HCT116 (cell line): ENCODE measurements at regions not wholly inside any gene's neighbourhood (a gene's known extent, or its start where the extent isn't known, plus 50 kb on each side); places are given as distances from the start of the nearest gene placed in this dataset.

Experiments
- ATAC-seq: fragments of 200-7000 bp; cut with Tn5 transposase; 2 replicates; pipeline ENCODE4 v1.9.1; 2020; ENCODE audit warnings: mild to moderate bottlenecking, moderate library complexity
- BruUV-seq: library from RNA; stranded (reverse); fragments of 400-500 nt; replicated peaks from 2 replicates; lab custom pipeline; 2021; lab: Mats Ljungman, UMichigan
- CTCF ChIA-PET: fragments of 300-600 bp; sonication (Branson Sonifier 250); formaldehyde crosslinking; loops from one replicate; lab custom pipeline; 2021; ENCODE audit warnings: antibody characterized with exemption; lab: Charles Lee
- POLR2A ChIA-PET: fragments of 300-600, 350-600 bp; sonication (Branson Sonifier 250); formaldehyde crosslinking; loops from one replicate; lab custom pipeline; 2021; ENCODE audit warnings: antibody characterized with exemption; lab: Charles Lee
- RAD21 ChIA-PET, 2 experiments: fragments of 300-600 bp; sonication (Branson Sonifier 250); formaldehyde crosslinking; loops; one replicate each; lab custom pipeline; 2023; ENCODE audit warnings: low total read pairs in 2 of 2; ENCODE audit not compliant: uncharacterized antibody in 2 of 2, unreplicated experiment in 2 of 2, low non-redundant PET in 1 of 2; lab: Charles Lee
- DNase-seq: peaks from one replicate; pipeline ENCODE4 v3.0.0-alpha.2; 2010; ENCODE audit warnings: low read depth, low spot score
- H2AFZ ChIP-seq: fragments of 200-600 bp; shearing (Covaris generic), sonication (generic); 2 replicates; pipeline ENCODE4 v1.6.1; 2017; ENCODE audit warnings: low read depth, mixed run types, mixed read lengths, antibody characterized with exemption, low read length; ENCODE audit not compliant: poor library complexity, severe bottlenecking
- H3K27ac ChIP-seq: 2 replicates; pipeline ENCODE4 v1.5.1; 2012; ENCODE audit warnings: low read depth, low read length
- H3K27me3 ChIP-seq: fragments of 200-600 bp; sonication (generic); 2 replicates; pipeline ENCODE4 v1.6.1; 2016; ENCODE audit warnings: mixed run types, low read length, mixed read lengths; ENCODE audit not compliant: insufficient read depth
- H3K36me3 ChIP-seq, 2 experiments: fragments of 200-500 bp in 1 of 2; fragments of 200-600 bp in 1 of 2; sonication (Bioruptor generic) in 1 of 2; sonication (generic) in 1 of 2; 2 replicates each; pipeline versions ENCODE4 v1.5.1 to v1.6.1; 2014 to 2016; ENCODE audit warnings: low read length in 2 of 2, inconsistent platforms in 1 of 2, mixed read lengths in 1 of 2, mixed run types in 1 of 2; ENCODE audit not compliant: insufficient read depth in 2 of 2, control insufficient read depth in 1 of 2
- H3K4me1 ChIP-seq, 2 experiments: fragments of 200-600 bp in 1 of 2; sonication (generic) in 1 of 2; 2 replicates each; pipeline versions ENCODE4 v1.5.1 to v1.6.1; 2012 to 2017; ENCODE audit warnings: low read length in 2 of 2, inconsistent platforms in 1 of 2, mild to moderate bottlenecking in 1 of 2, mixed read lengths in 1 of 2, mixed run types in 1 of 2, moderate library complexity in 1 of 2; ENCODE audit not compliant: insufficient read depth in 2 of 2, control insufficient read depth in 1 of 2
- H3K4me2 ChIP-seq: fragments of 200-600 bp; sonication (generic); 2 replicates; pipeline ENCODE4 v1.6.1; 2017; ENCODE audit warnings: mixed run types, low read length, mixed read lengths
- H3K4me3 ChIP-seq, 2 experiments: fragments of 200-600 bp in 1 of 2; sonication (generic) in 1 of 2; replicated peaks in 1 of 2; 2 replicates each; pipeline ENCODE4 v1.5.1; 2011 to 2016; ENCODE audit warnings: low read length in 2 of 2, control low read depth in 1 of 2, low read depth in 1 of 2, mild to moderate bottlenecking in 1 of 2, mixed read lengths in 1 of 2, mixed run types in 1 of 2
- H3K79me2 ChIP-seq: fragments of 200-600 bp; sonication (generic); 2 replicates; pipeline ENCODE4 v1.6.1; 2017; ENCODE audit warnings: mild to moderate bottlenecking, mixed run types, low read length, moderate library complexity, mixed read lengths; ENCODE audit not compliant: insufficient read depth
- H3K9ac ChIP-seq: fragments of 200-600 bp; sonication (generic); 2 replicates; pipeline ENCODE4 v1.6.1; 2016; ENCODE audit warnings: low read length, mixed read lengths
- H3K9me2 ChIP-seq: fragments of 200-600 bp; sonication (generic), shearing (Covaris generic); 2 replicates; pipeline ENCODE4 v1.6.1; 2017; ENCODE audit warnings: mixed run types, mild to moderate bottlenecking, moderate library complexity; ENCODE audit not compliant: insufficient read depth
- H3K9me3 ChIP-seq, 2 experiments: fragments of 200-500 bp in 1 of 2; fragments of 200-600 bp in 1 of 2; sonication (Bioruptor generic) in 1 of 2; sonication (generic) in 1 of 2; 2 replicates each; pipeline ENCODE4 v1.6.1; 2014 to 2017; ENCODE audit warnings: low read length in 2 of 2, mixed read lengths in 2 of 2, inconsistent platforms in 1 of 2, low read depth in 1 of 2, mild to moderate bottlenecking in 1 of 2, mixed run types in 1 of 2, moderate library complexity in 1 of 2; ENCODE audit not compliant: control insufficient read depth in 1 of 2, insufficient read depth in 1 of 2
- H4K20me1 ChIP-seq: fragments of 200-600 bp; sonication (generic), shearing (Covaris generic); 2 replicates; pipeline ENCODE4 v1.6.1; 2017; ENCODE audit warnings: mixed run types, mild to moderate bottlenecking, moderate library complexity; ENCODE audit not compliant: insufficient read depth
- CBX3 ChIP-seq: IDR thresholded peaks from 2 replicates; pipeline ENCODE4 v1.6.1; 2012; ENCODE audit warnings: low read depth
- ELF1 ChIP-seq: IDR thresholded peaks from 2 replicates; pipeline ENCODE4 v1.6.1; 2012; ENCODE audit warnings: low read depth, borderline replicate concordance
- EZH2 ChIP-seq: fragments of 200-600 bp; sonication (generic); IDR thresholded peaks from 2 replicates; pipeline ENCODE4 v1.6.1; 2017; ENCODE audit warnings: antibody characterized with exemption, mixed run types
- JUND ChIP-seq: IDR thresholded peaks from 2 replicates; pipeline ENCODE4 v1.6.1; 2012
- MAX ChIP-seq: IDR thresholded peaks from 2 replicates; pipeline ENCODE4 v1.6.1; 2012
- POLR2A ChIP-seq: IDR thresholded peaks from 2 replicates; pipeline ENCODE4 v1.7.0; 2011; ENCODE audit warnings: borderline replicate concordance; ENCODE audit not compliant: insufficient read depth, insufficient read length; ENCODE audit errors: extremely low read depth
- SIN3A ChIP-seq: IDR thresholded peaks from 2 replicates; pipeline ENCODE4 v1.6.1; 2012; ENCODE audit warnings: low read depth
- SRF ChIP-seq: IDR thresholded peaks from 2 replicates; pipeline ENCODE4 v1.6.1; 2012; ENCODE audit warnings: low read depth
- YY1 ChIP-seq: IDR thresholded peaks from 2 replicates; pipeline ENCODE4 v1.6.1; 2011; ENCODE audit warnings: low read length, low read depth, moderate library complexity, mild to moderate bottlenecking; ENCODE audit not compliant: insufficient replicate concordance; ENCODE audit errors: extremely low read depth
- ZFX ChIP-seq: fragments of 450-650 bp; IDR thresholded peaks from 2 replicates; pipeline ENCODE4 v1.6.1; 2017
- ZNF274 ChIP-seq: fragments of 200-500 bp; sonication (Bioruptor generic); IDR thresholded peaks from 2 replicates; pipeline ENCODE4 v1.6.1; 2014; ENCODE audit warnings: mild to moderate bottlenecking, low read depth, low read length, inconsistent platforms
- intact Hi-C: fragments of 100-400 bp; cut with micrococcal nuclease; formaldehyde crosslinking; loops from 2 replicates; pipeline ENCODE4 v1.10.0; 2022
- TF ChIP-seq, protein P1 (sequence below), 3 experiments: fragments of 200-600 bp in 1 of 3; sonication (generic) in 1 of 3; IDR thresholded peaks in 2 of 3; conservative IDR thresholded peaks in 1 of 3; 2 replicates each; pipeline ENCODE4 v1.5.1; 2012 to 2017; ENCODE audit warnings: low read depth in 2 of 3, low read length in 2 of 3, antibody characterized with exemption in 1 of 3, borderline replicate concordance in 1 of 3, control low read depth in 1 of 3, mild to moderate bottlenecking in 1 of 3, mixed read lengths in 1 of 3, mixed run types in 1 of 3, moderate library complexity in 1 of 3; ENCODE audit not compliant: insufficient read depth in 1 of 3

- H3K27ac ChIP-seq, result no peak overlapping the region
- H3K27me3 ChIP-seq, result no peaks in the 10 kb centered on the region
- ATAC-seq, result no peak
- H3K4me3 ChIP-seq, result no peak overlapping the region
- no peaks in the 10 kb centered on the region for H3K9me2 ChIP-seq
- intact Hi-C loops, result no loop called here
- no peaks in the 10 kb centered on the region for H3K4me1 ChIP-seq
- no peaks in the 10 kb centered on the region for H3K36me3 ChIP-seq
- no TSS peak for BruUV-seq
- no peaks in the 10 kb centered on the region for H3K9me3 ChIP-seq
- H3K4me2 ChIP-seq, result no peak overlapping the region
- TF ChIP-seq POLR2A (no peak), SRF (no peak), YY1 (no peak), ZNF274 (no peak), ELF1 (no peak), ZFX (no peak), SIN3A (no peak), CBX3 (no peak), JUND (no peak), EZH2 (no peak), MAX (no peak)
- TF ChIP-seq, protein P1, sequence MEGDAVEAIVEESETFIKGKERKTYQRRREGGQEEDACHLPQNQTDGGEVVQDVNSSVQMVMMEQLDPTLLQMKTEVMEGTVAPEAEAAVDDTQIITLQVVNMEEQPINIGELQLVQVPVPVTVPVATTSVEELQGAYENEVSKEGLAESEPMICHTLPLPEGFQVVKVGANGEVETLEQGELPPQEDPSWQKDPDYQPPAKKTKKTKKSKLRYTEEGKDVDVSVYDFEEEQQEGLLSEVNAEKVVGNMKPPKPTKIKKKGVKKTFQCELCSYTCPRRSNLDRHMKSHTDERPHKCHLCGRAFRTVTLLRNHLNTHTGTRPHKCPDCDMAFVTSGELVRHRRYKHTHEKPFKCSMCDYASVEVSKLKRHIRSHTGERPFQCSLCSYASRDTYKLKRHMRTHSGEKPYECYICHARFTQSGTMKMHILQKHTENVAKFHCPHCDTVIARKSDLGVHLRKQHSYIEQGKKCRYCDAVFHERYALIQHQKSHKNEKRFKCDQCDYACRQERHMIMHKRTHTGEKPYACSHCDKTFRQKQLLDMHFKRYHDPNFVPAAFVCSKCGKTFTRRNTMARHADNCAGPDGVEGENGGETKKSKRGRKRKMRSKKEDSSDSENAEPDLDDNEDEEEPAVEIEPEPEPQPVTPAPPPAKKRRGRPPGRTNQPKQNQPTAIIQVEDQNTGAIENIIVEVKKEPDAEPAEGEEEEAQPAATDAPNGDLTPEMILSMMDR (IDR thresholded peaks at IDR 0.05 in 2 of 3, conservative IDR thresholded peaks at IDR 0.05 in 1 of 3; ENCODE audit: borderline replicate concordance in 1 of 3, insufficient read depth in 1 of 3, low read depth in 2 of 3, low read length in 2 of 3), result no peak
- RAD21 ChIA-PET, result no interaction called here
- H3K79me2 ChIP-seq, result no peaks in the 10 kb centered on the region
- H3K9ac ChIP-seq, result no peak overlapping the region
- no peaks in the 10 kb centered on the region for H4K20me1 ChIP-seq
- CTCF ChIA-PET, result no interaction called here
- POLR2A ChIA-PET, result no interaction called here
- no peak overlapping the region for H2AFZ ChIP-seq
- no peak for DNase-seq
Measured at GRCh38 chr4:27887646-27888045, 1027.0 kb downstream of the STIM2 start.
